A673 (cell line): ENCODE measurements at regions not wholly inside any gene's neighbourhood (a gene's known extent, or its start where the extent isn't known, plus 50 kb on each side); places are given as distances from the start of the nearest gene placed in this dataset.

Source experiments
- EZH2 ChIP-seq: fragments of 200-600 bp; sonication (generic); IDR thresholded peaks from 2 replicates; pipeline ENCODE4 v1.6.1; 2017; ENCODE audit warnings: borderline replicate concordance, low read depth, mild to moderate bottlenecking, mixed read lengths, antibody characterized with exemption, low read length; ENCODE audit not compliant: poor library complexity, severe bottlenecking
- TF ChIP-seq, protein P1 (sequence below): fragments of 300-800, 200-600 bp; sonication (generic); conservative IDR thresholded peaks from 2 replicates; pipeline ENCODE4 v1.5.1; 2017; ENCODE audit warnings: low read depth, mild to moderate bottlenecking, antibody characterized with exemption, low read length, moderate library complexity, mixed read lengths

DNA sequence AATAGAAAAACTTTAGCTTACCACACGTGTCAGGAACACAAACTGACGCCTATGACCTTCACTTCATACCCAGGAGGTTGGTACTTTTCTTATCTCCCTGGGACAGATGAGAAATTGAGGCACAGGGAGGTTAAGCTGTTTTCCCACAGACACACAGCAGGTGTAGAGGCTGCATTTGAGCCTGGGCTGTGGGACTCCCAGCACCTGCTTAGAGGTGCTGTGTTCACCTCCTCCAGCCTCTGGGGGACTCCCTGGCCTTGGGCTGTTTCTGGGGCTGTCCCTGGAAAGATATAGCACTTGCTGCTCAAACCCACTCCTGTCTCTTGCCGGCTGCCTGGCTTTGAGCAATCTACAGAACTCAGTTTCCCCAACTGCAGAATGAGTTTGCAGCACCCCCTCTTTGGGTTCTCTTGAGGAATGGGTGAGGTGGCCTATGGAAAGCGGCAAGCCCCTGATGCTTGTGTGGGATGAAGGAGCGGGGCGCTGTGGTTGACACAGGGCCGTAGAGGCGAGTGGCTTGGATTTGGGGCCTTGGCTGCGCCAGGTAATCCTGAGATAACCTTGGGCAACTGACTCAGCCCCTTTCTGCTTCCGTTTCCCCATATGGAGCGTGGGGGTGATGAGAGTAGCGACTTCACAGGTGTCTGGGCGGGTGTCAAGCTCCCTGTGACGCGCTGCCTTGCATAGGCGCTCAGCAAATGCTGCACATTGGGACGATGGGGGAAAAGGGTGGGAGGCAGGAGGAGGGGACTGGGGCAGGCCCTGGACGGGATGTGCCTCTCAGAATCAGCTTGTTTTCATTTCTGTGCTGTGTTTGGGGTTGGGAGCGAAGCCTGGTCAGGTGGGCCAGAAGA lies 104.5 kb upstream of the CIBAR2 start:
- TF ChIP-seq, protein P1, sequence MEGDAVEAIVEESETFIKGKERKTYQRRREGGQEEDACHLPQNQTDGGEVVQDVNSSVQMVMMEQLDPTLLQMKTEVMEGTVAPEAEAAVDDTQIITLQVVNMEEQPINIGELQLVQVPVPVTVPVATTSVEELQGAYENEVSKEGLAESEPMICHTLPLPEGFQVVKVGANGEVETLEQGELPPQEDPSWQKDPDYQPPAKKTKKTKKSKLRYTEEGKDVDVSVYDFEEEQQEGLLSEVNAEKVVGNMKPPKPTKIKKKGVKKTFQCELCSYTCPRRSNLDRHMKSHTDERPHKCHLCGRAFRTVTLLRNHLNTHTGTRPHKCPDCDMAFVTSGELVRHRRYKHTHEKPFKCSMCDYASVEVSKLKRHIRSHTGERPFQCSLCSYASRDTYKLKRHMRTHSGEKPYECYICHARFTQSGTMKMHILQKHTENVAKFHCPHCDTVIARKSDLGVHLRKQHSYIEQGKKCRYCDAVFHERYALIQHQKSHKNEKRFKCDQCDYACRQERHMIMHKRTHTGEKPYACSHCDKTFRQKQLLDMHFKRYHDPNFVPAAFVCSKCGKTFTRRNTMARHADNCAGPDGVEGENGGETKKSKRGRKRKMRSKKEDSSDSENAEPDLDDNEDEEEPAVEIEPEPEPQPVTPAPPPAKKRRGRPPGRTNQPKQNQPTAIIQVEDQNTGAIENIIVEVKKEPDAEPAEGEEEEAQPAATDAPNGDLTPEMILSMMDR, result no peak
- TF ChIP-seq EZH2, result no peak
